Activated naive CD4-positive, alpha-beta T cell treated with anti-CD3 and anti-CD28 coated beads, Interleukin-2, amount 50 U/mL, for 16 hours (primary cell): ENCODE measurements at regions not wholly inside any gene's neighbourhood (a gene's known extent, or its start where the extent isn't known, plus 50 kb on each side); places are given as distances from the start of the nearest gene placed in this dataset.
A peak's percentile ranks its signal among the peaks of the same experiment; 100 is the strongest.
"Not testable (repeated sequence)": the region's sequence is repeated elsewhere in the genome, so short reads cannot be mapped to it uniquely, and the experiment has no call there.

Experiments used
- DNase-seq: peaks from one replicate; pipeline ENCODE4 v3.0.0-alpha.2; 2020

- DNase-seq, result no peak
Observed at GRCh38 chr9:19926774-19927173, 137.9 kb upstream of the SLC24A2 start.

- peak; percentile 78 for DNase-seq
Observed at GRCh38 chr9:19925674-19926503, 137.1 kb upstream of the SLC24A2 start.

- DNase-seq, result no peak
Observed at GRCh38 chr9:19924080-19924479, 135.2 kb upstream of the SLC24A2 start.

GRCh38 chr9:19922476-19923118, 133.8 kb upstream of the SLC24A2 start:
- DNase-seq, result no peak

GRCh38 chr9:19920401-19920800, 131.6 kb upstream of the SLC24A2 start:
- no peak for DNase-seq

- DNase-seq, result no peak
Observed at GRCh38 chr9:19918630-19919029, 129.8 kb upstream of the SLC24A2 start.

GRCh38 chr9:19914044-19914443, 125.2 kb upstream of the SLC24A2 start:
- DNase-seq, result no peak

- DNase-seq, result no peak
Observed at GRCh38 chr9:19913151-19913550, 124.3 kb upstream of the SLC24A2 start.

GRCh38 chr9:19903076-19903475, 114.2 kb upstream of the SLC24A2 start:
- DNase-seq, result no peak

GRCh38 chr9:19901586-19901985, 112.7 kb upstream of the SLC24A2 start:
- no peak for DNase-seq

- DNase-seq, result no peak
Observed at GRCh38 chr9:19896161-19896560, 107.3 kb upstream of the SLC24A2 start.

GRCh38 chr9:19895578-19895977, 106.7 kb upstream of the SLC24A2 start:
- DNase-seq, result not testable (repeated sequence)

- DNase-seq, result no peak
Observed at GRCh38 chr9:19895006-19895405, 106.2 kb upstream of the SLC24A2 start.

GRCh38 chr9:19885608-19886007, 96.8 kb upstream of the SLC24A2 start:
- no peak for DNase-seq

- no peak for DNase-seq
Observed at GRCh38 chr9:19879062-19879461, 90.2 kb upstream of the SLC24A2 start.

GRCh38 chr9:19876569-19877316, 87.9 kb upstream of the SLC24A2 start:
- DNase-seq, result no peak

- DNase-seq, result no peak
Observed at GRCh38 chr9:19875291-19875920, 86.6 kb upstream of the SLC24A2 start.

GRCh38 chr9:19873188-19873587, 84.4 kb upstream of the SLC24A2 start:
- not testable (repeated sequence) for DNase-seq

GRCh38 chr9:19870988-19871387, 82.2 kb upstream of the SLC24A2 start:
- no peak for DNase-seq

- DNase-seq, result no peak
Observed at GRCh38 chr9:19840953-19841352, 52.1 kb upstream of the SLC24A2 start.
